ENCODE measurements at regions not wholly inside any gene's neighbourhood (a gene's known extent, or its start where the extent isn't known, plus 50 kb on each side); places are given as distances from the start of the nearest gene placed in this dataset.

DNA sequence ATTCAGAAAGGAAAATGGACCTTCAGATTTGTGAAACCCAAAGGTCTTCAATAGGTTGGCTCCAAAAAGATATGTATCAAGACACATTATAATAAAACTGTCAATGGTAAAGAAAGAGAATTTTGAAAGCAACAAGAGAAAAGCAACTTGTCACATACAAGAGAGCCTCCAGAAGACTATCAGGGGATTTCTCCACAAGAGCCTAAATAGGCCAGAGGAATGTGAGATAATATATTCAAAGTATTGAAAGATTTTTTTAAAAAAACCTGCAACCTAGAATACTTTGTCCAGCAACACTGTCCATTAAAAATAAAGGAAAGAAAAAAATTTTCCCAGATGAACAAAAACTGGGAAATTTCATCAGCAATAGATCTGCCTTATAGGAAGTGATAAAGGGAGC, 869.6 kb upstream of the ADGRL2 start:
- intact Hi-C loops (cut with micrococcal nuclease) = no loop called here
- H3K9me3 Mint-ChIP-seq = peaks cover 15% of the 10 kb centered on the region

GRCh38 chr1:80929868-80930508, 870.7 kb upstream of the ADGRL2 start:
- H3K27ac Mint-ChIP-seq = no peak overlapping the region
- H3K4me3 Mint-ChIP-seq = no peak overlapping the region
- intact Hi-C loops (cut with micrococcal nuclease) = no loop called here

More for the DNA sequence above, 869.6 kb upstream of the ADGRL2 start:
- Mint-ChIP-seq H3K4me1 (ENCODE audit: low read depth) (no peaks in the 10 kb centered on the region), H3K36me3 (ENCODE audit: low read depth) (no peaks in the 10 kb centered on the region), H3K27me3 (ENCODE audit: insufficient read depth) (no peaks in the 10 kb centered on the region), H3K27ac (no peak overlapping the region), H3K4me3 (no peak overlapping the region)
- no peak for DNase-seq (ENCODE audit: low spot score)

DNA sequence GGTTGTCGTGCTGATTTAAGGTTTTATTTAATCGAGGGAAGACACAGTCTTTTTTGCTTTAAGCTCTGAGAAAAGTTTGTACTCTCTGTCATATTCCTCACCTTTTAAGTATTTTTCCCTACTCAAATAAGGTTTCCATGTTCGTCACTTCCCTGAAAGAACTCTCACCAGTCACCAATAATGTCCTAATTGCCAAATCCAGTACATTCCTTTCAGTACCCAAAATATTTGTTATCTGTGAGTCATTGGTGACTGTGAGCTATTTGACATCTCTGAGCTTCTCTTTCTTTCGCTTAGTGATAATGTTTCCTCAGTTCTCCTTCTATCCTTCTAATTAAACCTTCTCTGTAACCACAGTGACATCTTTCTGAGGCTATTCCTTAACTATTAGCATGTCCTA, 874.2 kb upstream of the ADGRL2 start:
- Mint-ChIP-seq H3K4me1 (ENCODE audit: low read depth) (no peaks in the 10 kb centered on the region), H3K27ac (no peak overlapping the region), H3K9me3 (peaks cover 14% of the 10 kb centered on the region), H3K36me3 (ENCODE audit: low read depth) (no peaks in the 10 kb centered on the region), H3K27me3 (ENCODE audit: insufficient read depth) (no peaks in the 10 kb centered on the region), H3K4me3 (no peak overlapping the region)
- intact Hi-C loops (cut with micrococcal nuclease) = no loop called here
- no peak for DNase-seq (ENCODE audit: low spot score)

More at GRCh38 chr1:80929868-80930508, 870.7 kb upstream of the ADGRL2 start:
- H3K4me1 Mint-ChIP-seq (ENCODE audit: low read depth) = no peaks in the 10 kb centered on the region
- H3K36me3 Mint-ChIP-seq (ENCODE audit: low read depth) = no peaks in the 10 kb centered on the region
- no peak for DNase-seq (ENCODE audit: low spot score)
- peaks cover 15% of the 10 kb centered on the region for H3K9me3 Mint-ChIP-seq
- H3K27me3 Mint-ChIP-seq (ENCODE audit: insufficient read depth) = no peaks in the 10 kb centered on the region

GRCh38 chr1:80925130-80925805, 875.5 kb upstream of the ADGRL2 start:
- Mint-ChIP-seq H3K27me3 (ENCODE audit: insufficient read depth) (no peaks in the 10 kb centered on the region), H3K4me3 (no peak overlapping the region), H3K36me3 (ENCODE audit: low read depth) (no peaks in the 10 kb centered on the region), H3K27ac (no peak overlapping the region), H3K9me3 (peaks cover 11% of the 10 kb centered on the region), H3K4me1 (ENCODE audit: low read depth) (no peaks in the 10 kb centered on the region)
- no peak for DNase-seq (ENCODE audit: low spot score)
- intact Hi-C loops (cut with micrococcal nuclease) = no loop called here

DNA sequence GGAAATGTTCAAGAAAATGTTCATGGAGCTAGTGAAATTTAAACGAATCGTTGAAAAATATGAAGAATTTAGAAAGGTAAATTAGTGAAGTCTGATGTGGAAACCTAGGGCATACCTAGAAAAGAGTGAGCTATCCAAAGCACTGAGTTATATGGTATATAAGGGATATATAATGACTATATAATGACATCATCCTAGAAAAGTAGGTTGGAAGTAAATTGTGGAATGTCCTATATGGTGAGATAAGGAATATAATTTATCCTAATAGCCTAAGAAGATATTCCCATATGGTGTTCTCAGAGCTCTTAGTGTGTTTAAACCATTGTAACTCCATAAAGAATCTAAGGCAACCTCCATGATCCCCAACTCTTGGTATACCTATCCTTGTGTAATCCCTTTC, 876.4 kb upstream of the ADGRL2 start:
- intact Hi-C loops (cut with micrococcal nuclease) = no loop called here
- H3K9me3 Mint-ChIP-seq = peaks cover 11% of the 10 kb centered on the region
- DNase-seq (ENCODE audit: low spot score) = no peak
- no peaks in the 10 kb centered on the region for H3K27me3 Mint-ChIP-seq (ENCODE audit: insufficient read depth)
- H3K27ac Mint-ChIP-seq = no peak overlapping the region
- H3K4me1 Mint-ChIP-seq (ENCODE audit: low read depth) = no peaks in the 10 kb centered on the region
- no peaks in the 10 kb centered on the region for H3K36me3 Mint-ChIP-seq (ENCODE audit: low read depth)
- no peak overlapping the region for H3K4me3 Mint-ChIP-seq

- DNase-seq (ENCODE audit: low spot score) = no peak
These were observed 877.8 kb upstream of the ADGRL2 start for GRCh38 chr1:80922906-80923305.

DNA sequence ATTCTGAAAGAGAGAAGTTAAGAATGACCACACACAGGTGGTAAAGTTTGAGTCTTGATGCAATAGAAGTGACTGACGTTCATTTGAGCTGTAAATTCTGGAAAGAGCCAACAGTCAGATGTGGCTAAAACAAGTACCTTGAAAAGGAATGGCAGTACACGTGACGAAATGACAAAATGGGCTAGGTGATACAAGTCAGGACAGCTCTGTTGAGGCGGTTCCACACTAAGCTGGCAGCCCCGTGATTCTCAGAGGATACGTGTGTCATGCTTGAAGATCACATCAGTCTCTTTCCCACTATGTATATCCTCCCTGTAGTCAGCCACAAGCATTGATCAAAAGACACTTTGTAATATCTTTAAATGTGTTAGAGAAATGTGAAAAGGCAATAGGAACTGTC, 881.3 kb upstream of the ADGRL2 start:
- peaks cover 6% of the 10 kb centered on the region for H3K9me3 Mint-ChIP-seq
- no peaks in the 10 kb centered on the region for H3K4me1 Mint-ChIP-seq (ENCODE audit: low read depth)
- no peak for DNase-seq (ENCODE audit: low spot score)
- H3K36me3 Mint-ChIP-seq (ENCODE audit: low read depth) = no peaks in the 10 kb centered on the region
- H3K27ac Mint-ChIP-seq = no peak overlapping the region
- no peaks in the 10 kb centered on the region for H3K27me3 Mint-ChIP-seq (ENCODE audit: insufficient read depth)
- no peak overlapping the region for H3K4me3 Mint-ChIP-seq
- intact Hi-C loops (cut with micrococcal nuclease) = no loop called here

More at GRCh38 chr1:80922906-80923305, 877.8 kb upstream of the ADGRL2 start:
- Mint-ChIP-seq H3K4me1 (ENCODE audit: low read depth) (no peaks in the 10 kb centered on the region), H3K27ac (no peak overlapping the region), H3K36me3 (ENCODE audit: low read depth) (no peaks in the 10 kb centered on the region), H3K27me3 (ENCODE audit: insufficient read depth) (no peaks in the 10 kb centered on the region), H3K9me3 (peaks cover 7% of the 10 kb centered on the region), H3K4me3 (no peak overlapping the region)
- intact Hi-C loops (cut with micrococcal nuclease) = no loop called here

DNA sequence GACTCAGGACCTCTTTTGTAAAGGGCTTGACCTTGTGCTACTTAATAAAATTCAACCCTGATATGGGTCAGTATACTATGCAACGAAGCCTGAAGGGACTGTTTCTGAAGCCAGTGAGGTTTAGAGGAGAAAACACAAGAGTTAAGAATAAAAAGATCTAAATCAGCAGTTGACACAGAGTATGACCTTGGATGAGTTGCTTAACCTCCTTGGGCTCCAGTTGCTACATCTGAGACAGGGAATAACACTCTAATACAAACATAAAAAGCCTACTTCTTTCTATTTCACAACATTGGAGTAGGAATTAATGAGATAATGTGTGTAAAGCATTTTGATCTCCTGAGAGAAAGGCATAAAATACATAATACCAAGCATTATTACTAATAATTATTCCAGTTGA, 882.4 kb upstream of the ADGRL2 start:
- no peak overlapping the region for H3K27ac Mint-ChIP-seq
- intact Hi-C loops (cut with micrococcal nuclease) = no loop called here
- H3K9me3 Mint-ChIP-seq = peaks cover 6% of the 10 kb centered on the region
- no peak for DNase-seq (ENCODE audit: low spot score)
- no peaks in the 10 kb centered on the region for H3K27me3 Mint-ChIP-seq (ENCODE audit: insufficient read depth)
- H3K4me1 Mint-ChIP-seq (ENCODE audit: low read depth) = no peaks in the 10 kb centered on the region
- H3K36me3 Mint-ChIP-seq (ENCODE audit: low read depth) = no peaks in the 10 kb centered on the region
- H3K4me3 Mint-ChIP-seq = no peak overlapping the region

GRCh38 chr1:80917826-80918225, 882.9 kb upstream of the ADGRL2 start:
- Mint-ChIP-seq H3K27me3 (ENCODE audit: insufficient read depth) (no peaks in the 10 kb centered on the region), H3K4me3 (no peak overlapping the region), H3K4me1 (ENCODE audit: low read depth) (no peaks in the 10 kb centered on the region), H3K36me3 (ENCODE audit: low read depth) (no peaks in the 10 kb centered on the region), H3K9me3 (peaks cover 6% of the 10 kb centered on the region), H3K27ac (no peak overlapping the region)
- intact Hi-C loops (cut with micrococcal nuclease) = no loop called here
- DNase-seq (ENCODE audit: low spot score) = no peak

DNA sequence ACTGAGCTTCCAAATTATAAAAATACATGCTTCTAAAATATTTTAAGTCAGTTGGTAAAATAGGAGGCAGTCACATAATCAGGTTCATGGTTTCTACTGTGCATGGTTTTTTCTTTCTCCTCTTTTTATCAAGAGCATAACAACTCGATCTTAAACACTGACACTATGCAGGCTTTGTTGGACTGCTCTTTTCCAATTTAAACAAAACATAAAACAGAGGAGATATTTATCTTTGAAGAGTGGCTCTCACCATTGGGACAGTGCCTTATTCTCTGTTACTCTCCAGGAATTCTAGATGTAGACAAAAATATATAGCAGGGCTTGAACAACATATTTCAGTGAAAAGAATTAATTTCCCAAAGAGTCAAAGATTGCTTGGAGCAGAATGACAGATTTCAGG, 883.5 kb upstream of the ADGRL2 start:
- H3K4me1 Mint-ChIP-seq (ENCODE audit: low read depth) = no peaks in the 10 kb centered on the region
- intact Hi-C loops (cut with micrococcal nuclease) = no loop called here
- H3K27ac Mint-ChIP-seq = no peak overlapping the region
- no peaks in the 10 kb centered on the region for H3K27me3 Mint-ChIP-seq (ENCODE audit: insufficient read depth)
- no peak for DNase-seq (ENCODE audit: low spot score)
- no peaks in the 10 kb centered on the region for H3K36me3 Mint-ChIP-seq (ENCODE audit: low read depth)
- no peak overlapping the region for H3K4me3 Mint-ChIP-seq
- peaks cover 6% of the 10 kb centered on the region for H3K9me3 Mint-ChIP-seq

- DNase-seq (ENCODE audit: low spot score) = no peak
- Mint-ChIP-seq H3K27me3 (ENCODE audit: insufficient read depth) (no peaks in the 10 kb centered on the region), H3K4me1 (ENCODE audit: low read depth) (no peaks in the 10 kb centered on the region), H3K36me3 (ENCODE audit: low read depth) (no peaks in the 10 kb centered on the region), H3K4me3 (no peak overlapping the region), H3K27ac (no peak overlapping the region), H3K9me3 (peaks cover 5% of the 10 kb centered on the region)
- intact Hi-C loops (cut with micrococcal nuclease) = no loop called here
These were observed 885.2 kb upstream of the ADGRL2 start for GRCh38 chr1:80915491-80915890.

- intact Hi-C loops (cut with micrococcal nuclease) = no loop called here
- peaks cover 4% of the 10 kb centered on the region for H3K9me3 Mint-ChIP-seq
- no peak for DNase-seq (ENCODE audit: low spot score)
- no peaks in the 10 kb centered on the region for H3K4me1 Mint-ChIP-seq (ENCODE audit: low read depth)
- no peak overlapping the region for H3K27ac Mint-ChIP-seq
- H3K4me3 Mint-ChIP-seq = no peak overlapping the region
- H3K27me3 Mint-ChIP-seq (ENCODE audit: insufficient read depth) = no peaks in the 10 kb centered on the region
- H3K36me3 Mint-ChIP-seq (ENCODE audit: low read depth) = no peaks in the 10 kb centered on the region
These were observed 890.3 kb upstream of the ADGRL2 start for GRCh38 chr1:80910426-80910825.

GRCh38 chr1:80909172-80909784, 891.5 kb upstream of the ADGRL2 start:
- intact Hi-C loops (cut with micrococcal nuclease) = no loop called here
- H3K27me3 Mint-ChIP-seq (ENCODE audit: insufficient read depth) = no peaks in the 10 kb centered on the region
- H3K36me3 Mint-ChIP-seq (ENCODE audit: low read depth) = no peaks in the 10 kb centered on the region
- no peak for DNase-seq (ENCODE audit: low spot score)
- H3K4me1 Mint-ChIP-seq (ENCODE audit: low read depth) = no peaks in the 10 kb centered on the region
- no peak overlapping the region for H3K4me3 Mint-ChIP-seq
- peaks cover 4% of the 10 kb centered on the region for H3K9me3 Mint-ChIP-seq
- H3K27ac Mint-ChIP-seq = no peak overlapping the region

Measured in activated T-helper 1 cell treated with anti-CD3 and anti-CD28 coated beads, Interleukin-12 subunit alpha, Interleukin-12 subunit beta, Interleukin-2, Interleukin-4 antibody, amounts not matched to agents 30 ng/mL and 10 ng/mL and 1 ng/mL, durations not matched to agents 14 hours and 24 hours and 36 hours (primary cell).